HFFc6 (cell line): ENCODE measurements at regions not wholly inside any gene's neighbourhood (a gene's known extent, or its start where the extent isn't known, plus 50 kb on each side); places are given as distances from the start of the nearest gene placed in this dataset.

Experiments
- DNase-seq: peaks from one replicate; pipeline ENCODE4 v3.0.0-alpha.2; 2018
- H3K27ac Mint-ChIP-seq: 2 replicates; pipeline ENCODE4 v1.8.0; 2020; ENCODE audit warnings: mild to moderate bottlenecking, mixed read lengths
- H3K27me3 Mint-ChIP-seq: 2 replicates; pipeline ENCODE4 v1.8.0; 2021; ENCODE audit warnings: mild to moderate bottlenecking, moderate library complexity, mixed read lengths; ENCODE audit not compliant: insufficient read depth
- H3K36me3 Mint-ChIP-seq: 2 replicates; pipeline ENCODE4 v1.8.0; 2021; ENCODE audit warnings: low read depth, mixed read lengths
- H3K4me1 Mint-ChIP-seq: 2 replicates; pipeline ENCODE4 v1.8.0; 2020; ENCODE audit warnings: low read depth, mixed read lengths
- H3K4me3 Mint-ChIP-seq: 2 replicates; pipeline ENCODE4 v1.8.0; 2020; ENCODE audit warnings: mild to moderate bottlenecking, moderate library complexity, mixed read lengths
- H3K9me3 Mint-ChIP-seq: 2 replicates; pipeline ENCODE4 v1.8.0; 2020; ENCODE audit warnings: mild to moderate bottlenecking, mixed read lengths
- TF ChIP-seq, protein P1 (sequence below): fragments of 200-600 bp; sonication (generic); IDR thresholded peaks from 2 replicates; pipeline ENCODE4 v1.5.0; 2021; ENCODE audit warnings: antibody characterized with exemption, mild to moderate bottlenecking

DNA sequence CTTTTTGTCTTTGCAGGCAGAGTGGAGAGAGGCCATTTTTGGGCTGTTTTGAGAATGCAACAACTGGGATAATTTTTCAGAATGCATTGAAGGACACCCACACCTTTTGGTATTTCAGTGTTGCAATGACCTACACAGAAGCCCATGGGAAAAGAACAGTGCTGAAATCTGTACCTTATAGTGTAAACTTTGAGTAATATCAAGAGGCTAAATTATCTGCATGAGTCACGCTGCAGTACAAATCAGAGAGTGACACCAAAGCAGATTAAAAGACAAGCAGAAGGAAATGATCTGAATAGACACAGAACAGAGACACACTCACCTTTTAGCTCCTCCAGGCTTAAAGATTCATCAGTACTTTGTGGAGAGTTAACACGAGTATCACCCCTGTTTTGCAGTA is 265.3 kb downstream of the PAX3 start:
- Mint-ChIP-seq H3K36me3 (no peaks in the 10 kb centered on the region), H3K9me3 (no peaks in the 10 kb centered on the region), H3K27me3 (peaks cover 7% of the 10 kb centered on the region), H3K4me3 (no peak overlapping the region), H3K27ac (no peak overlapping the region), H3K4me1 (0 out of 2 replicates have a peak, but pooled peaks cover 6% of the 10 kb centered on the region)
- no peak for DNase-seq
- TF ChIP-seq, protein P1, sequence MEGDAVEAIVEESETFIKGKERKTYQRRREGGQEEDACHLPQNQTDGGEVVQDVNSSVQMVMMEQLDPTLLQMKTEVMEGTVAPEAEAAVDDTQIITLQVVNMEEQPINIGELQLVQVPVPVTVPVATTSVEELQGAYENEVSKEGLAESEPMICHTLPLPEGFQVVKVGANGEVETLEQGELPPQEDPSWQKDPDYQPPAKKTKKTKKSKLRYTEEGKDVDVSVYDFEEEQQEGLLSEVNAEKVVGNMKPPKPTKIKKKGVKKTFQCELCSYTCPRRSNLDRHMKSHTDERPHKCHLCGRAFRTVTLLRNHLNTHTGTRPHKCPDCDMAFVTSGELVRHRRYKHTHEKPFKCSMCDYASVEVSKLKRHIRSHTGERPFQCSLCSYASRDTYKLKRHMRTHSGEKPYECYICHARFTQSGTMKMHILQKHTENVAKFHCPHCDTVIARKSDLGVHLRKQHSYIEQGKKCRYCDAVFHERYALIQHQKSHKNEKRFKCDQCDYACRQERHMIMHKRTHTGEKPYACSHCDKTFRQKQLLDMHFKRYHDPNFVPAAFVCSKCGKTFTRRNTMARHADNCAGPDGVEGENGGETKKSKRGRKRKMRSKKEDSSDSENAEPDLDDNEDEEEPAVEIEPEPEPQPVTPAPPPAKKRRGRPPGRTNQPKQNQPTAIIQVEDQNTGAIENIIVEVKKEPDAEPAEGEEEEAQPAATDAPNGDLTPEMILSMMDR, result no peak

- H3K27me3 Mint-ChIP-seq, result peaks cover 8% of the 10 kb centered on the region
- TF ChIP-seq, protein P1, result no peak
- no peaks in the 10 kb centered on the region for H3K36me3 Mint-ChIP-seq
- H3K9me3 Mint-ChIP-seq, result no peaks in the 10 kb centered on the region
- no peak for DNase-seq
- H3K27ac Mint-ChIP-seq, result no peak overlapping the region
- no peak overlapping the region for H3K4me3 Mint-ChIP-seq
- no peaks in the 10 kb centered on the region for H3K4me1 Mint-ChIP-seq
Measured at GRCh38 chr2:222025881-222026271, 272.9 kb downstream of the PAX3 start.

DNA sequence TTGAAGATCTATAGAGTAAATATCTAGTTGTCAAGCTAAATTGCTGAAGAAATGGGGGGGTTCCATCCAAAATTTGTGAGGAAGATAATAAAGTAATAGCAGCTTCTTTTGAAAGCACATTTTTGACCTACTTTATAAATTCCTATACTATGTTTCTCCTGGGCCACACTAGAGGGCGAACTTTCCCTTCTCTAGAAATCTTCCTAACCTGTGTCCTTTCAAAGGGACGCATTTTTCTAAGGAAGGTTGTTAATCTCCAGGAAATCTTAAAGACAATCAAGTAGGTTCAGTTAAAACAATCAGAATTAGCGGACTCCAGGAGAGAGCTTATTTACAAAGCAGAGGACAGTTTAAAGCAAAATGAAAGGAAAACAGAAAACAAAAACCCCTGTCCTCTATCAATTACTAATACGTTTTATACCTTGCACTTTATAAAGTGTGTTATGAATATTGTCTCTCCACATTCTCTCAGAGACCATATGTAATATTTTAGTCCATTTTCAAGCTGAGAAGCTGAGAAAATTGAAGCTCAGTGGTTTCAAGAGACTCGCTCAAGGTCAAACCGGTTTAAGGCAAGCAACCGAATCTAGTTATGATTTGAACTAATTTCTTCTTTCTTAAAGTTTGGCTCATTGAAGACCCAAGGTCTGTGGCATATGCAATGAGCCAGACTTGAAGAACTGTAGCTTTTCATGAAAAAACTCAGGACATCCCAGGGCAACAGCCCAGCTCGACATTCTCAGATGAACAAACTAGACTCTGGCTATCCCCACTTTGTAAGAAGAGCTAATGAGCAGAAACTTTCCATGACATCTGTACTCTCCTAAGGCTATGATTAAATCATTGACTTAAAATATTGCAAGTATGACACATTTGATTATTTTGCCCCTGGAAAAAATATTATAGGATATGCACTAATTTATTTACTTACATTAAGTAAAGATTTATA is 273.6 kb downstream of the PAX3 start:
- TF ChIP-seq, protein P1, result peak; percentile 81
- H3K27me3 Mint-ChIP-seq, result peaks cover 8% of the 10 kb centered on the region

DNA sequence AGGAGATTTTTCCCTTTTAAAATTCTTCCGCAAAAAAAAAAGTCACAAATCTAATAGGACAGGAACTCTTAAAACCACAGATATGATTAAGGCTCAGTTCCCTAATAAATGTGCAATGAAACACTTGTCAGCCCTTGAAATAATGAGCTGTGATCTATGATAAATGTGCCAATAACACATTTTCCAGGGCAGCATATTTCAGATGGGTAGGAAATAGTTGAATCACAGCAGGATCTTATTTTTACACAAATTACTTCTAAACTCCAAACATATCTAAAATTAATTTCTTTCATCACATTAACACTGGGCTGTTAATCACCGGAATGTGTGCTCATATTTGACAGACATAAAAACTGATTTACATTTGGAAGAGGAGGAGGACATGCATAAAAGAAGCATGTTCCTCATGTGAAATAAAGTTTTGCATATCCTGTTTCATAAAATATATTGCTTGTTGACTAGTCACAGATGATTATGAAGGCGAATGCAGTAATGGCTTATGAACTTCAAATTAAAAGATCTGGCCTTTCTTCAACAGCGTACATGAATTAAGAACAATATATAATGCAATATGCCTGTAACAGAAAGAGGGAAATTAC is 281.4 kb downstream of the PAX3 start:
- Mint-ChIP-seq H3K27me3 (peaks cover 3% of the 10 kb centered on the region), H3K4me1 (no peaks in the 10 kb centered on the region), H3K4me3 (no peak overlapping the region), H3K27ac (no peak overlapping the region), H3K9me3 (no peaks in the 10 kb centered on the region), H3K36me3 (no peaks in the 10 kb centered on the region)
- no peak for DNase-seq
- TF ChIP-seq, protein P1, result no peak

More for the DNA sequence above, 273.6 kb downstream of the PAX3 start:
- peak overlapping the region; percentile 15; the same call in 1 of the 2 replicates for H3K4me3 Mint-ChIP-seq
- DNase-seq, result peak; percentile 7
- no peaks in the 10 kb centered on the region for H3K4me1 Mint-ChIP-seq
- H3K9me3 Mint-ChIP-seq, result no peaks in the 10 kb centered on the region
- no peaks in the 10 kb centered on the region for H3K36me3 Mint-ChIP-seq
- H3K27ac Mint-ChIP-seq, result no peak overlapping the region

DNA sequence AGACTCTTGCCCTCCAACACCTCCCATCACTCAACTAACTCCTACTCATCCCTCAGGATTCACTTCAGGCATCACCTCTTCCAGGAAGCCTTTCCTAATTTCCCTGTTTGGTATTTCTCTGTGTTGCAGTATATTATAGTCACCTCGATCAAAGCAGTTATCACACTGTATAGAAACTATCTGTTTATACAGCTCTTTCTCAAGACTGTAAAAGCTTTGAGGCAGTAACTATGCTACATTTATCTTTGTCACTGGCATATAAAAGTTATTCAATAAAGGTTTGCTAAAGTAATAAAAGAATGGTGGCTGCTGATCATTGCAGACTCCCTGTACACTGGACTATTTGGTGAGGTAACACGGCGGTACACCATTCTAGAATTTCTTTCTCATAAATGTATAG is 284.9 kb downstream of the PAX3 start:
- DNase-seq, result no peak
- no peaks in the 10 kb centered on the region for H3K36me3 Mint-ChIP-seq
- H3K27me3 Mint-ChIP-seq, result peaks cover 3% of the 10 kb centered on the region
- H3K9me3 Mint-ChIP-seq, result no peaks in the 10 kb centered on the region
- no peaks in the 10 kb centered on the region for H3K4me1 Mint-ChIP-seq
- H3K27ac Mint-ChIP-seq, result no peak overlapping the region
- no peak overlapping the region for H3K4me3 Mint-ChIP-seq
- TF ChIP-seq, protein P1, result no peak
